ENCODE measurements at regions not wholly inside any gene's neighbourhood (a gene's known extent, or its start where the extent isn't known, plus 50 kb on each side); places are given as distances from the start of the nearest gene placed in this dataset.

DNA sequence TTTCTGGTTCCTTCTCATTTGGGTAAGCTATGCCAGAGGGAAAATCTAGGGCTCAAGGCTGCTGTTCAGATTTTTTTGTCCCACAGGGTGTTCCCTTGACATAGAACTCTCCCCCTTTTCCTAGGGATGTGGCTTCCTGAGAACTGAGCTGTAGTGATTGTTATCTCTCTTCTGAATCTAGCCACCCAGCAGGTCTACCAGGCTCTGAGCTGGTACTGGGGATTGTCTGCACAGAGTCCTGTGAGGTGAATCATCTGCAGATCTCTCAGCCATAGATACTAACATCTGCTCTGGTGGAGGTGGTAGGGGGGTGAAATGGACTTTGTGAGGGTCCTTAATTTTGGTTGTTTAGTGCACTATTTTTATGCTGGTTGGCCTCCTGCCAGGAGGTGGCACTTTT, 167.3 kb upstream of the PGR start:
- no peaks in the 10 kb centered on the region for H3K4me1 ChIP-seq (ENCODE audit: control insufficient read depth, extremely low read depth, insufficient read depth, low read length)
- no peaks in the 10 kb centered on the region for H4K20me1 ChIP-seq (ENCODE audit: control insufficient read depth, extremely low read depth, insufficient read depth, low read length)
- no peak overlapping the region for H3K9ac ChIP-seq (ENCODE audit: control insufficient read depth, extremely low read depth, insufficient read depth, low read length)
- dilution Hi-C loops (cut with MboI; ENCODE audit: extremely low pct_ligation_motif_present, low sequenced_read_pairs) = no loop called here
- FAIRE-seq = no peak
- no peak overlapping the region for H3K4me2 ChIP-seq (ENCODE audit: control insufficient read depth, extremely low read depth, insufficient read depth, low read depth, low read length)
- no peaks in the 10 kb centered on the region for H3K9me3 ChIP-seq (ENCODE audit: control insufficient read depth, low read depth, low read length)
- no peak overlapping the region for H2AFZ ChIP-seq (ENCODE audit: control insufficient read depth, low read length)
- H3K27me3 ChIP-seq (ENCODE audit: control insufficient read depth, extremely low read depth, insufficient read depth, low read length) = no peaks in the 10 kb centered on the region
- no peak overlapping the region for H3K27ac ChIP-seq (ENCODE audit: control insufficient read depth, insufficient read depth, low read length)
- no peak for DNase-seq (ENCODE audit: low read depth, low spot score)
- no peaks in the 10 kb centered on the region for H3K79me2 ChIP-seq (ENCODE audit: control insufficient read depth, insufficient read depth, low read length)
- H3K9me1 ChIP-seq (ENCODE audit: control insufficient read depth, extremely low read depth, insufficient read depth, low read length) = no peaks in the 10 kb centered on the region
- no peaks in the 10 kb centered on the region for H3K36me3 ChIP-seq (ENCODE audit: control insufficient read depth in 2 of 2, extremely low read depth in 1 of 2, insufficient read depth in 2 of 2, low read length in 2 of 2)
- H3K4me3 ChIP-seq (ENCODE audit: control insufficient read depth in 2 of 3, extremely low read depth in 1 of 3, insufficient read depth in 2 of 3, low read depth in 1 of 3, low read length in 3 of 3) = no peak overlapping the region
- TF ChIP-seq EZH2 (IDR thresholded peaks at IDR 0.05; ENCODE audit: low read length) = no peak
- TF ChIP-seq, protein P1, sequence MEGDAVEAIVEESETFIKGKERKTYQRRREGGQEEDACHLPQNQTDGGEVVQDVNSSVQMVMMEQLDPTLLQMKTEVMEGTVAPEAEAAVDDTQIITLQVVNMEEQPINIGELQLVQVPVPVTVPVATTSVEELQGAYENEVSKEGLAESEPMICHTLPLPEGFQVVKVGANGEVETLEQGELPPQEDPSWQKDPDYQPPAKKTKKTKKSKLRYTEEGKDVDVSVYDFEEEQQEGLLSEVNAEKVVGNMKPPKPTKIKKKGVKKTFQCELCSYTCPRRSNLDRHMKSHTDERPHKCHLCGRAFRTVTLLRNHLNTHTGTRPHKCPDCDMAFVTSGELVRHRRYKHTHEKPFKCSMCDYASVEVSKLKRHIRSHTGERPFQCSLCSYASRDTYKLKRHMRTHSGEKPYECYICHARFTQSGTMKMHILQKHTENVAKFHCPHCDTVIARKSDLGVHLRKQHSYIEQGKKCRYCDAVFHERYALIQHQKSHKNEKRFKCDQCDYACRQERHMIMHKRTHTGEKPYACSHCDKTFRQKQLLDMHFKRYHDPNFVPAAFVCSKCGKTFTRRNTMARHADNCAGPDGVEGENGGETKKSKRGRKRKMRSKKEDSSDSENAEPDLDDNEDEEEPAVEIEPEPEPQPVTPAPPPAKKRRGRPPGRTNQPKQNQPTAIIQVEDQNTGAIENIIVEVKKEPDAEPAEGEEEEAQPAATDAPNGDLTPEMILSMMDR (optimal IDR thresholded peaks at IDR 0.05 in 1 of 3, IDR thresholded peaks at IDR 0.05 in 1 of 3, conservative IDR thresholded peaks at IDR 0.05 in 1 of 3; ENCODE audit: extremely low read depth in 1 of 3, insufficient read depth in 2 of 3, low read length in 3 of 3) = no peak

DNA sequence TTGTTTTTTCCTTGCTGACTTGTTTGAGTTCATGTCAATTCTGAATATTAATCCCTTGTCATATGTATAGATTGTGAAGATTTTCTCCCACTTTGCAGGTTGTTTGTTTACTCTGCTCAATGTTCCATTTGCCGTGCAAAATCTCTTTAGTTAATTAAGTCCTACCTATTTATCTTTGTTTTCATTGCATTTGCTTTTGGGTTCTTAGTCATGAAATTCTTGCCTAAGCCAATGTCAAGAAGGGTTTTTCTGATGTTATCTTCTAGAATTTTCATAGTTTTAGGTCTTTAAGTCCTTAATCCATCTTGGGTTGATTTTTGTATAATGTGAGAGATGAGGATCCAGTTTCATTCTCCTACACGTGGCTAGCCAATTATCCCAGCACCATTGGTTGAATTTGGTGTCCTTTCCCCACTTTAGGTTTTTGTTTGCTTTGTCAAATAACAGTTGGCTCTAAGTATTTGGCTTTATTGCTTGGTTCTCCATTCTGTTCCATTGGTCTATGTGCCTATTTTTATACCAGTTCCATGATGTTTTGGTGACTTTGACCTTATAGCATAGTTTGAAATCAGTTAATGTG, 163.1 kb upstream of the PGR start:
- DNase-seq (ENCODE audit: low read depth, low spot score) (no peak), FAIRE-seq (no peak)
- H3K36me3 ChIP-seq (ENCODE audit: control insufficient read depth in 2 of 2, extremely low read depth in 1 of 2, insufficient read depth in 2 of 2, low read length in 2 of 2) = no peaks in the 10 kb centered on the region
- H3K4me3 ChIP-seq (ENCODE audit: control insufficient read depth in 2 of 3, extremely low read depth in 1 of 3, insufficient read depth in 2 of 3, low read depth in 1 of 3, low read length in 3 of 3) = no peak overlapping the region
- dilution Hi-C loops (cut with MboI; ENCODE audit: extremely low pct_ligation_motif_present, low sequenced_read_pairs) = no loop called here
- no peak overlapping the region for H3K4me2 ChIP-seq (ENCODE audit: control insufficient read depth, extremely low read depth, insufficient read depth, low read depth, low read length)
- no peaks in the 10 kb centered on the region for H3K9me1 ChIP-seq (ENCODE audit: control insufficient read depth, extremely low read depth, insufficient read depth, low read length)
- H3K9me3 ChIP-seq (ENCODE audit: control insufficient read depth, low read depth, low read length) = no peaks in the 10 kb centered on the region
- no peaks in the 10 kb centered on the region for H3K27me3 ChIP-seq (ENCODE audit: control insufficient read depth, extremely low read depth, insufficient read depth, low read length)
- no peak overlapping the region for H3K27ac ChIP-seq (ENCODE audit: control insufficient read depth, insufficient read depth, low read length)
- no peaks in the 10 kb centered on the region for H3K79me2 ChIP-seq (ENCODE audit: control insufficient read depth, insufficient read depth, low read length)
- no peak overlapping the region for H3K9ac ChIP-seq (ENCODE audit: control insufficient read depth, extremely low read depth, insufficient read depth, low read length)
- no peaks in the 10 kb centered on the region for H4K20me1 ChIP-seq (ENCODE audit: control insufficient read depth, extremely low read depth, insufficient read depth, low read length)
- H2AFZ ChIP-seq (ENCODE audit: control insufficient read depth, low read length) = no peak overlapping the region
- H3K4me1 ChIP-seq (ENCODE audit: control insufficient read depth, extremely low read depth, insufficient read depth, low read length) = no peaks in the 10 kb centered on the region
- no peak for TF ChIP-seq EZH2 (IDR thresholded peaks at IDR 0.05; ENCODE audit: low read length)
- TF ChIP-seq, protein P1 (optimal IDR thresholded peaks at IDR 0.05 in 1 of 3, IDR thresholded peaks at IDR 0.05 in 1 of 3, conservative IDR thresholded peaks at IDR 0.05 in 1 of 3; ENCODE audit: extremely low read depth in 1 of 3, insufficient read depth in 2 of 3, low read length in 3 of 3) = no peak
